Thoracic aorta (tissue), 2 donors: ENCODE measurements at regions not wholly inside any gene's neighbourhood (a gene's known extent, or its start where the extent isn't known, plus 50 kb on each side); places are given as distances from the start of the nearest gene placed in this dataset.
"Not testable (repeated sequence)": the region's sequence is repeated elsewhere in the genome, so short reads cannot be mapped to it uniquely, and the experiment has no call there.

Source experiments
- ATAC-seq: fragments of 150-250 bp; one replicate; pipeline ENCODE4 v1.8.0; 2017; ENCODE audit warnings: low read depth; ENCODE audit not compliant: insufficient number of reproducible peaks, low FRiP score
- DNase-seq: peaks from one replicate; pipeline ENCODE4 v3.0.0-alpha.2; 2020; ENCODE audit warnings: low spot score
- H3K27ac ChIP-seq, 2 donors: fragments of 200-600 bp; sonication (generic); 1 replicate in 1 of 2; 2 replicates in 1 of 2; pipeline ENCODE4 v1.5.1; 2016; ENCODE audit warnings: mild to moderate bottlenecking in 2 of 2, moderate library complexity in 2 of 2
- H3K27me3 ChIP-seq: fragments of 200-600 bp; sonication (generic); replicated peaks from 2 replicates; pipeline ENCODE4 v1.6.0; 2016; ENCODE audit warnings: mild to moderate bottlenecking; ENCODE audit not compliant: insufficient read depth
- H3K36me3 ChIP-seq: fragments of 200-600 bp; sonication (generic); one replicate; pipeline ENCODE4 v1.5.1; 2016
- H3K4me1 ChIP-seq, 2 donors: fragments of 200-600 bp; sonication (generic); 1 replicate in 1 of 2; 2 replicates in 1 of 2; pipeline versions ENCODE4 v1.5.1 to v1.6.0; 2016; ENCODE audit warnings: low read depth in 2 of 2, mild to moderate bottlenecking in 1 of 2; ENCODE audit not compliant: control insufficient read depth in 1 of 2
- H3K4me3 ChIP-seq: fragments of 200-600 bp; sonication (generic); 2 replicates; pipeline ENCODE4 v1.5.1; 2016; ENCODE audit warnings: mild to moderate bottlenecking
- H3K9me3 ChIP-seq: fragments of 200-600 bp; sonication (generic); 2 replicates; pipeline ENCODE4 v1.5.1; 2016
- CTCF ChIP-seq: fragments of 200-600 bp; sonication (generic); IDR thresholded peaks from one replicate; pipeline ENCODE4 v1.5.1; 2019; ENCODE audit warnings: antibody characterized with exemption

DNA sequence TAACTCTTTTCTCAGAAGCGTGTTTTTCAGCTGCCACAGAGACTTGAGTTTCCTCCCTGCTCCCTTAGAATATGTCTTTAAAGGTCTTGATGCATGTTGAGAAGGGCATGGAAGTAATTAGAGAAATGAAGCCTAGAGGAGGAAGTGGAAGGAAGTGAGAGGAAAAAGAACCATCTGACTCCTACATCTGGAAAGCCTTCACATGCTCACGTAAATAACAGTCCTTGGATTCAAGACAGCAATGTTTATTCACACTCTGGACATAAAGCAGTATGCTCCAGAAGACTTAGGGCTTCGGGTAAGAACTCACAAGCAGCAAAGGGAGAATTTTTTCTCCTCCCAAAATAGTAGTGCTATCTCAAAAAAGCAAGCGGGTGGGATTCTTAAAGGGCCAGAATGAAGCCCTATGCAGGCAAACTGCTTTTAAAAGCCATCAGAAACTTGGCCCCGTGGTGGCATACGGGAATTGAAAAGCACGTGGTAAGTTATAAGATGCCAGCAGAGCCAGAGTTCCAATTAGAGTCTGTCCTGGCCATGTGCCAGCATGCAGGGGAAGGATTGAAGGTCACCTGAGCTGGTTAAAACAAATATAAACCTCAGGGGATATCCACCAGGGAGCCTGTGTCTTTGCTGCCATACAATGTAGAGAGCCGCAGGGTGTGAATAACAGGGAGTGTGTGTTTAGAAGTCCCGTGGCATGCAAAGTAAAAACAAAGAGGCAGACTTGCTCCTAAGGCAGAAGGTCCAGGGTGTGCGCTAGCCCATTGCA is 380.8 kb upstream of the NDN start:
- no peaks in the 10 kb centered on the region for H3K9me3 ChIP-seq
- no peak for ATAC-seq
- H3K36me3 ChIP-seq, result no peaks in the 10 kb centered on the region
- no peaks in the 10 kb centered on the region for H3K27me3 ChIP-seq
- no peak overlapping the region for H3K4me3 ChIP-seq
- H3K27ac ChIP-seq, result no peak overlapping the region
- no peak for TF ChIP-seq CTCF
- no peak for DNase-seq
- H3K4me1 ChIP-seq, result no peaks in the 10 kb centered on the region

- ATAC-seq, result no peak
- DNase-seq, result no peak
- no peak overlapping the region for H3K27ac ChIP-seq
Measured at GRCh38 chr15:24075420-24076089, 388.4 kb upstream of the NDN start.

DNA sequence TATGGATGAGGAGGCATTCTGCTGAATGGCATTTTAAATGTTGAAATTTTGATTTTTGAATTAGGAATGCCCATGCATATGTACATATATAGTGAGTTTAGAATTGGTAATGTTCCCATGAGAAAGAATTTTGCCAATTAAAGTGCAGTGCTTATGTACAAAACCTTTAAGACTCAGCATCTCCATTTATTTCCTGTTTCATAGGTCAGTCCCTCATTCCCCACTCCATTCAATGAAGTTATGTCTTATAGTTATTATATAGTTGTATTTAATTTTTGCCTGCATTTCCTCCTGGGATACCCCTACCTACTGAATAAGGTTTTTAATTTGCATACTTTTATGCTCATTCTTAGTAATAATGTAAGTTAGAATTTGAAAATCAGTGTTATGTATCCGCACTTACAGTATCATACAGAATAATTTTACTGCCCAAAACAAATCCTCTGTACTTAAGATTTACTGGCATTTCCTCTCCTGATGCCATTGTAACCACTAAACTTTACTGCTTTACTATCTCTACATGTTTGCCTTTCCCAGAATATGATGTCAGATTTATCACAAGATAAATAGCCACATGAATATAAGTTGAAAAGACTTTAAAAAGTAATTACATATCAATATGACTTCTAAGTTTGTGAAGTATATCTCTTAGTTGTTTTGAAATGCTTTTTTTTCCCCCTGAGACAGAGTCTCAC is 389.1 kb upstream of the NDN start:
- H3K27ac ChIP-seq, result no peak overlapping the region
- DNase-seq (no peak), ATAC-seq (no peak)
- H3K9me3 ChIP-seq, result peaks cover 3% of the 10 kb centered on the region
- H3K4me3 ChIP-seq, result no peak overlapping the region
- TF ChIP-seq CTCF, result no peak
- H3K4me1 ChIP-seq, result no peaks in the 10 kb centered on the region
- no peaks in the 10 kb centered on the region for H3K27me3 ChIP-seq
- no peaks in the 10 kb centered on the region for H3K36me3 ChIP-seq

More at GRCh38 chr15:24075420-24076089, 388.4 kb upstream of the NDN start:
- H3K27me3 ChIP-seq, result no peaks in the 10 kb centered on the region
- H3K4me1 ChIP-seq, result no peaks in the 10 kb centered on the region
- TF ChIP-seq CTCF, result no peak
- H3K36me3 ChIP-seq, result no peaks in the 10 kb centered on the region
- H3K4me3 ChIP-seq, result no peak overlapping the region
- H3K9me3 ChIP-seq, result peaks cover 3% of the 10 kb centered on the region

GRCh38 chr15:24078310-24079029 is 391.4 kb upstream of the NDN start:
- ATAC-seq, result no peak
- Histone ChIP-seq H3K36me3 (no peaks in the 10 kb centered on the region), H3K27me3 (no peaks in the 10 kb centered on the region), H3K4me3 (no peak overlapping the region), H3K27ac (no peak overlapping the region), H3K9me3 (peaks cover 3% of the 10 kb centered on the region), H3K4me1 (no peaks in the 10 kb centered on the region)
- TF ChIP-seq CTCF, result no peak
- DNase-seq, result no peak

DNA sequence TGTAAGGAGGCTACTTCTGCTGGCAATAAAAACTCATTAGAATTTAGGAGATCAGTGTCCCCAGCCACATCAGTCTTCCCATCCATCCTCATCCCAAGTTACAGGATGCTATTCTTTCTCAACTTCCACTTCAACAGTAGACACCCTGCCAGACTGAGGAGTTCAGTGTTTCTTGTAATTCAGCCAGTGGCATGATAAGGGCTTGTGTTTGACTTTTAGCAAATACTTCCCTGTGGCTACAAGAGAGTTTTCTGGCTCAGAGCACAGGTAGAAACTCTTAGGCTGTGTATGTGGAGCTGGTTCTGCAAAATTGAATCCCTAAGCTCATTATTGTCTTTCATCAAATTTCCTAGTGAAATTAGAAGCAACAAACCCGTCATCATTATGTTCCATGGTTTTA is 401.8 kb upstream of the NDN start:
- H3K4me3 ChIP-seq, DNase-seq, H3K9me3 ChIP-seq, H3K4me1 ChIP-seq, H3K27ac ChIP-seq, ATAC-seq, H3K27me3 ChIP-seq, H3K36me3 ChIP-seq: not testable (repeated sequence)

- not testable (repeated sequence) for H3K9me3 ChIP-seq, ATAC-seq, H3K4me3 ChIP-seq, H3K27ac ChIP-seq, DNase-seq, H3K4me1 ChIP-seq, H3K27me3 ChIP-seq, H3K36me3 ChIP-seq
Measured at GRCh38 chr15:24101503-24101902, 414.4 kb upstream of the NDN start.

GRCh38 chr15:24107524-24107923 is 420.4 kb upstream of the NDN start:
- not testable (repeated sequence) for ATAC-seq, H3K4me3 ChIP-seq, DNase-seq, H3K27me3 ChIP-seq, H3K4me1 ChIP-seq, H3K36me3 ChIP-seq, H3K27ac ChIP-seq, H3K9me3 ChIP-seq

GRCh38 chr15:24107948-24108347 is 420.8 kb upstream of the NDN start:
- H3K4me1 ChIP-seq, ATAC-seq, H3K27me3 ChIP-seq, H3K4me3 ChIP-seq, H3K9me3 ChIP-seq, DNase-seq, H3K36me3 ChIP-seq, H3K27ac ChIP-seq: not testable (repeated sequence)
